ENCODE measurements at regions not wholly inside any gene's neighbourhood (a gene's known extent, or its start where the extent isn't known, plus 50 kb on each side); places are given as distances from the start of the nearest gene placed in this dataset.

DNA sequence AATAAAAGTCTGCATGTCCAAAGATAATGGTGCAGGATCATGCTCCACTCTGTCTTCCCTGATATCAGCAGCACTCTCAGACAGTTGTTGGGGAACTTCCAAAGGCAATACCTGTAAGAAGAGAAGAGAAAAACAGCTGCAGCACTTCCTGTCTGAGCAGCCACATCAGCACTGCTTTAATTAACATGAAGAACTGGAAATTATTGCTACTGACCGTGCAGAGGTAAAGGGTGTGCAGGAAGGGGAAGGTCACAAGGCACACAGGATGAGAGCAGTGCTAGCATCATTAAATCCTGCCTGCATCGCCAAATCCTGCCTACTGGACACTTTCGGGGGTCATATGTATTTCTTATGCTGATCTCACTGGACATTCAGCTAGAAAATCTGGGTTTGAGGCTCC, 379.0 kb downstream of the LMX1A start (continued):
- TF ChIP-seq, protein P1, sequence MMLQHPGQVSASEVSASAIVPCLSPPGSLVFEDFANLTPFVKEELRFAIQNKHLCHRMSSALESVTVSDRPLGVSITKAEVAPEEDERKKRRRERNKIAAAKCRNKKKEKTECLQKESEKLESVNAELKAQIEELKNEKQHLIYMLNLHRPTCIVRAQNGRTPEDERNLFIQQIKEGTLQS (IDR thresholded peaks at IDR 0.05), result no peak
- TF ChIP-seq EZH2phosphoT487 (IDR thresholded peaks at IDR 0.05; ENCODE audit: borderline replicate concordance) (no peak), ZNF274 (IDR thresholded peaks at IDR 0.05; ENCODE audit: low read depth, low read length) (no peak), SIN3A (IDR thresholded peaks at IDR 0.05; ENCODE audit: low read depth) (no peak), EGR1 (IDR thresholded peaks at IDR 0.05; ENCODE audit: low read depth) (no peak), CBX3 (IDR thresholded peaks at IDR 0.05; ENCODE audit: low read depth) (no peak)

DNA sequence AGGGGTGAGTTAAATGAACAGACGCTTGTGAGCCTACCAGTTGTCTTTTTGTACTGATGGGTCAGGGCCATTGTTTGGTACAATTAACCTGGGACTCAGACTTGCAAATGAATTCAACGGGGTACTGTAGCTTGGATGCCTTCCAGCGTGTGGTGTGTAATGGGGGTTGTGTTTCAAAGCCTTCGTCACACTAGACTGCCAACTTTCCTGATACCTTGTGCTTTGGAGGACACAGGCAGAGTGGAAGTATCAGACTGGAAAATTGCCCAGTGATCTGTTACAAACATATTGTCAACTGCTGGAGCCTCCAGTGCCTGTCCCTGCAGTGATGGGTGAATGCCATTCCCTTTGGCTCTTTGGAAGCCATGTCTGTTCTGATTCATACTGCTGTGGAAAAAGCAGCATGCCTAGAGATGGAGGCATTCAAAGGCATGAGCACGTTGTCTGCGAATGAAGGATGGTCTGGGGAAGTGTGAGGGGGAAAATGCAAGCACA, 384.5 kb downstream of the LMX1A start:
- RAD21 ChIA-PET (ENCODE audit: low non-redundant PET in 1 of 2, low total read pairs in 2 of 2, uncharacterized antibody in 2 of 2, unreplicated experiment in 2 of 2), result no interaction called here
- CTCF ChIA-PET, result no interaction called here
- H3K4me3 ChIP-seq (replicated peaks in 1 of 2; ENCODE audit: low read depth in 1 of 2, low read length in 2 of 2), result no peak overlapping the region

More for the DNA sequence above, 384.5 kb downstream of the LMX1A start:
- no peaks in the 10 kb centered on the region for H3K9me3 ChIP-seq (ENCODE audit: control insufficient read depth in 1 of 2, insufficient read depth in 1 of 2, low read depth in 1 of 2, low read length in 2 of 2)
- H3K36me3 ChIP-seq (ENCODE audit: control insufficient read depth in 1 of 2, insufficient read depth in 2 of 2, low read length in 2 of 2), result no peaks in the 10 kb centered on the region
- no TSS peak for BruUV-seq (replicated peaks)
- DNase-seq (ENCODE audit: low read depth, low spot score) (no peak), ATAC-seq (no peak)
- H3K9me2 ChIP-seq (ENCODE audit: insufficient read depth), result no peaks in the 10 kb centered on the region
- intact Hi-C loops (cut with micrococcal nuclease), result no loop called here
- H3K27me3 ChIP-seq (ENCODE audit: insufficient read depth, low read length), result no peaks in the 10 kb centered on the region
- H3K4me1 ChIP-seq (ENCODE audit: control insufficient read depth in 1 of 2, insufficient read depth in 2 of 2, low read length in 2 of 2), result no peaks in the 10 kb centered on the region
- POLR2A ChIA-PET, result no interaction called here
- H4K20me1 ChIP-seq (ENCODE audit: insufficient read depth), result no peaks in the 10 kb centered on the region
- TF ChIP-seq ELF1 (IDR thresholded peaks at IDR 0.05; ENCODE audit: borderline replicate concordance, low read depth), result no peak
- no peak for TF ChIP-seq JUND (IDR thresholded peaks at IDR 0.05)
- TF ChIP-seq, protein P2, sequence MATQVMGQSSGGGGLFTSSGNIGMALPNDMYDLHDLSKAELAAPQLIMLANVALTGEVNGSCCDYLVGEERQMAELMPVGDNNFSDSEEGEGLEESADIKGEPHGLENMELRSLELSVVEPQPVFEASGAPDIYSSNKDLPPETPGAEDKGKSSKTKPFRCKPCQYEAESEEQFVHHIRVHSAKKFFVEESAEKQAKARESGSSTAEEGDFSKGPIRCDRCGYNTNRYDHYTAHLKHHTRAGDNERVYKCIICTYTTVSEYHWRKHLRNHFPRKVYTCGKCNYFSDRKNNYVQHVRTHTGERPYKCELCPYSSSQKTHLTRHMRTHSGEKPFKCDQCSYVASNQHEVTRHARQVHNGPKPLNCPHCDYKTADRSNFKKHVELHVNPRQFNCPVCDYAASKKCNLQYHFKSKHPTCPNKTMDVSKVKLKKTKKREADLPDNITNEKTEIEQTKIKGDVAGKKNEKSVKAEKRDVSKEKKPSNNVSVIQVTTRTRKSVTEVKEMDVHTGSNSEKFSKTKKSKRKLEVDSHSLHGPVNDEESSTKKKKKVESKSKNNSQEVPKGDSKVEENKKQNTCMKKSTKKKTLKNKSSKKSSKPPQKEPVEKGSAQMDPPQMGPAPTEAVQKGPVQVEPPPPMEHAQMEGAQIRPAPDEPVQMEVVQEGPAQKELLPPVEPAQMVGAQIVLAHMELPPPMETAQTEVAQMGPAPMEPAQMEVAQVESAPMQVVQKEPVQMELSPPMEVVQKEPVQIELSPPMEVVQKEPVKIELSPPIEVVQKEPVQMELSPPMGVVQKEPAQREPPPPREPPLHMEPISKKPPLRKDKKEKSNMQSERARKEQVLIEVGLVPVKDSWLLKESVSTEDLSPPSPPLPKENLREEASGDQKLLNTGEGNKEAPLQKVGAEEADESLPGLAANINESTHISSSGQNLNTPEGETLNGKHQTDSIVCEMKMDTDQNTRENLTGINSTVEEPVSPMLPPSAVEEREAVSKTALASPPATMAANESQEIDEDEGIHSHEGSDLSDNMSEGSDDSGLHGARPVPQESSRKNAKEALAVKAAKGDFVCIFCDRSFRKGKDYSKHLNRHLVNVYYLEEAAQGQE (IDR thresholded peaks at IDR 0.05; ENCODE audit: low read depth), result no peak
- TF ChIP-seq SRF (IDR thresholded peaks at IDR 0.05; ENCODE audit: low read depth), result no peak
- no peak for TF ChIP-seq EZH2phosphoT487 (IDR thresholded peaks at IDR 0.05; ENCODE audit: borderline replicate concordance)
- no peak for TF ChIP-seq POLR2AphosphoS5 (IDR thresholded peaks at IDR 0.05; ENCODE audit: low read depth, low read length)
- no peak for TF ChIP-seq SP1 (IDR thresholded peaks at IDR 0.05; ENCODE audit: low read depth)
- no peak for TF ChIP-seq EZH2 (IDR thresholded peaks at IDR 0.05)
- TF ChIP-seq, protein P3, sequence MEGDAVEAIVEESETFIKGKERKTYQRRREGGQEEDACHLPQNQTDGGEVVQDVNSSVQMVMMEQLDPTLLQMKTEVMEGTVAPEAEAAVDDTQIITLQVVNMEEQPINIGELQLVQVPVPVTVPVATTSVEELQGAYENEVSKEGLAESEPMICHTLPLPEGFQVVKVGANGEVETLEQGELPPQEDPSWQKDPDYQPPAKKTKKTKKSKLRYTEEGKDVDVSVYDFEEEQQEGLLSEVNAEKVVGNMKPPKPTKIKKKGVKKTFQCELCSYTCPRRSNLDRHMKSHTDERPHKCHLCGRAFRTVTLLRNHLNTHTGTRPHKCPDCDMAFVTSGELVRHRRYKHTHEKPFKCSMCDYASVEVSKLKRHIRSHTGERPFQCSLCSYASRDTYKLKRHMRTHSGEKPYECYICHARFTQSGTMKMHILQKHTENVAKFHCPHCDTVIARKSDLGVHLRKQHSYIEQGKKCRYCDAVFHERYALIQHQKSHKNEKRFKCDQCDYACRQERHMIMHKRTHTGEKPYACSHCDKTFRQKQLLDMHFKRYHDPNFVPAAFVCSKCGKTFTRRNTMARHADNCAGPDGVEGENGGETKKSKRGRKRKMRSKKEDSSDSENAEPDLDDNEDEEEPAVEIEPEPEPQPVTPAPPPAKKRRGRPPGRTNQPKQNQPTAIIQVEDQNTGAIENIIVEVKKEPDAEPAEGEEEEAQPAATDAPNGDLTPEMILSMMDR (IDR thresholded peaks at IDR 0.05 in 2 of 3, conservative IDR thresholded peaks at IDR 0.05 in 1 of 3; ENCODE audit: borderline replicate concordance in 1 of 3, insufficient read depth in 1 of 3, low read depth in 2 of 3, low read length in 2 of 3), result no peak
- TF ChIP-seq ZNF274 (IDR thresholded peaks at IDR 0.05; ENCODE audit: low read depth, low read length), result no peak
- TF ChIP-seq RAD21 (IDR thresholded peaks at IDR 0.05; ENCODE audit: low read depth), result no peak
- TF ChIP-seq CEBPB (IDR thresholded peaks at IDR 0.05; ENCODE audit: low read depth), result no peak
- H2AFZ ChIP-seq (ENCODE audit: low read depth, low read length, poor library complexity, severe bottlenecking), result no peak overlapping the region
- no peak overlapping the region for H3K27ac ChIP-seq (ENCODE audit: low read depth, low read length)
- no peak overlapping the region for H3K4me2 ChIP-seq (ENCODE audit: low read length)
- H3K79me2 ChIP-seq (ENCODE audit: insufficient read depth, low read length), result no peaks in the 10 kb centered on the region
- no peak overlapping the region for H3K9ac ChIP-seq (ENCODE audit: low read length)

Measured in HCT116 (cell line).